Lung (tissue), 11 donors: ENCODE measurements at regions not wholly inside any gene's neighbourhood (a gene's known extent, or its start where the extent isn't known, plus 50 kb on each side); places are given as distances from the start of the nearest gene placed in this dataset.
A peak's percentile ranks its signal among the peaks of the same experiment; 100 is the strongest.

Experiments used
- ATAC-seq: fragments of 200-7000 bp; cut with Tn5 transposase; one replicate; pipeline ENCODE4 v1.9.1; 2020; ENCODE audit warnings: moderate number of reproducible peaks; ENCODE audit not compliant: insufficient read depth, low FRiP score
- DNase-seq, 3 donors: peaks; one replicate each; pipeline ENCODE4 v3.0.0-alpha.2; 2013 to 2017
- H3K27ac ChIP-seq, 2 donors: one replicate each; pipeline ENCODE4 v1.5.1; 2013; ENCODE audit warnings: mild to moderate bottlenecking in 2 of 2, moderate library complexity in 2 of 2, control low read depth in 1 of 2, inconsistent platforms in 1 of 2, low read depth in 1 of 2, low read length in 1 of 2
- H3K27me3 ChIP-seq, 3 donors: one replicate each; pipeline ENCODE4 v1.5.1; 2013; ENCODE audit warnings: low read length in 2 of 3; ENCODE audit not compliant: control insufficient read depth in 3 of 3, insufficient read depth in 3 of 3
- H3K36me3 ChIP-seq, 4 donors: one replicate each; pipeline ENCODE4 v1.5.1; 2013; ENCODE audit warnings: low read length in 4 of 4, mild to moderate bottlenecking in 1 of 4, moderate library complexity in 1 of 4; ENCODE audit not compliant: control insufficient read depth in 4 of 4, insufficient read depth in 4 of 4
- H3K4me1 ChIP-seq, 5 donors: one replicate each; pipeline ENCODE4 v1.5.1; 2013; ENCODE audit warnings: low read length in 5 of 5, mild to moderate bottlenecking in 2 of 5, moderate library complexity in 1 of 5; ENCODE audit not compliant: control insufficient read depth in 5 of 5, insufficient read depth in 5 of 5
- H3K4me3 ChIP-seq: one replicate; pipeline ENCODE4 v1.5.1; 2013; ENCODE audit warnings: mild to moderate bottlenecking, control low read depth, moderate library complexity
- H3K9ac ChIP-seq, 2 donors: one replicate each; pipeline ENCODE4 v1.5.1; 2013; ENCODE audit warnings: low read length in 2 of 2, control low read depth in 1 of 2; ENCODE audit not compliant: insufficient read depth in 1 of 2
- H3K9me3 ChIP-seq, 4 donors: one replicate each; pipeline ENCODE4 v1.5.1; 2013; ENCODE audit warnings: low read length in 3 of 4, mild to moderate bottlenecking in 1 of 4, moderate library complexity in 1 of 4; ENCODE audit not compliant: control insufficient read depth in 4 of 4, insufficient read depth in 3 of 4
- WGBS, 2 donors: extraction: QIAGEN DNeasy Blood & Tissue Kit; methylation state at CpG; one replicate each; pipeline ENCODE4 v1.1.7; 2013; 5-methylcytosine and 5-hydroxymethylcytosine counted together
- TF ChIP-seq, protein P1 (sequence below): IDR thresholded peaks from 2 replicates; pipeline ENCODE4 v1.5.1; 2012; ENCODE audit warnings: mild to moderate bottlenecking; ENCODE audit errors: control extremely low read depth, extremely low read depth
- donor health status: control.
- donor health status: control.
- donor health status: Bipolar disorder and iron deficiency.
- donor health status: healthy.
- donor health status: DM: yes; HTN: yes; CAD: no.

DNA sequence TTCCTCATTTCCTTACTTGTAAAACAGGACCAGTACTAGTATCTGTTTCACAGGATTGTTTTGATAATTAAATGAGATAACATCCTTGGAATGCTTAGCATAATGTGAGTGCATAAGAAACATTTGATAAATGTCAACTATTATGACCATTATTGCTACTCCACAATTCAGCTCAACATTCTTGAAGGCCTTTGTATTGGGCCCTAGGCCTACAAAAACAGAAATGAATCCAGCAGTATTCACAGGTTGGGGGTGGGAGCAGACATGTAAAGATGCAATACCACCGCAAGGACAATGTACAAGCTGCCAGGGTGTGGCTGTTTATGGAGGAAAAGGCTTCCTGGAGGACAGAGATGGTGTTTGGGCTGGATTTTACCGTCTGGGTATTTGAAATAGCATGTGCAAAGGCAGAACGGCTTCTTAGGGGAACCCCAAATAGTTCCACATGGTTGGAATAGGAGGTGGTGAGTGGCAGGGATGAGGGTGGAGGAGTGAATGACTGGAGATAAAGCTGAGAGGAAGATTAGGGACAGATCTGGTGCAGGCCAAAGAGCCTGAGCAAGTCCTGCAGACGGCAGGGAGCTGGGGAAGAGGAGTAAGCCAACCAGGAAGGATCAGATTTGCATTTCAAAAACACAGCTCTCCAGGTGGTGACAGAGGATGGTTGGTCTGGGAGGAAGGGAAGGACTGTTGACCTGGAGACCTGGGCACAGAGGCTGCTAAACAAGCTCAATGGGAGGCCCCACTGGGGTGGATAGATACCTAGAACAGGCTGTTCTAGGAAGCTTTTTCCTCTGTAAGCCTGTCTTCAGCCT is 57.0 kb upstream of the EPB41L1 start:
- Histone ChIP-seq H3K4me3 (no peak overlapping the region), H3K4me1 (peaks cover 0 to 17% (median 6%) of the 10 kb centered on the region in 5 donors), H3K27me3 (peaks cover 0 to 4% (median 2%) of the 10 kb centered on the region in 3 donors), H3K9me3 (peaks cover 0 to 3% (median 0%) of the 10 kb centered on the region in 4 donors), H3K9ac (no peak overlapping the region), H3K36me3 (no peaks in the 10 kb centered on the region), H3K27ac (peak overlapping the region in 1 of 2 donors; percentile 81)
- ATAC-seq = no peak
- DNase-seq = no peak
- TF ChIP-seq, protein P1, sequence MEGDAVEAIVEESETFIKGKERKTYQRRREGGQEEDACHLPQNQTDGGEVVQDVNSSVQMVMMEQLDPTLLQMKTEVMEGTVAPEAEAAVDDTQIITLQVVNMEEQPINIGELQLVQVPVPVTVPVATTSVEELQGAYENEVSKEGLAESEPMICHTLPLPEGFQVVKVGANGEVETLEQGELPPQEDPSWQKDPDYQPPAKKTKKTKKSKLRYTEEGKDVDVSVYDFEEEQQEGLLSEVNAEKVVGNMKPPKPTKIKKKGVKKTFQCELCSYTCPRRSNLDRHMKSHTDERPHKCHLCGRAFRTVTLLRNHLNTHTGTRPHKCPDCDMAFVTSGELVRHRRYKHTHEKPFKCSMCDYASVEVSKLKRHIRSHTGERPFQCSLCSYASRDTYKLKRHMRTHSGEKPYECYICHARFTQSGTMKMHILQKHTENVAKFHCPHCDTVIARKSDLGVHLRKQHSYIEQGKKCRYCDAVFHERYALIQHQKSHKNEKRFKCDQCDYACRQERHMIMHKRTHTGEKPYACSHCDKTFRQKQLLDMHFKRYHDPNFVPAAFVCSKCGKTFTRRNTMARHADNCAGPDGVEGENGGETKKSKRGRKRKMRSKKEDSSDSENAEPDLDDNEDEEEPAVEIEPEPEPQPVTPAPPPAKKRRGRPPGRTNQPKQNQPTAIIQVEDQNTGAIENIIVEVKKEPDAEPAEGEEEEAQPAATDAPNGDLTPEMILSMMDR = no peak
- 46 to 76% methylated on average over 4 of the region's 4 CpGs for WGBS, 2 donors

DNA sequence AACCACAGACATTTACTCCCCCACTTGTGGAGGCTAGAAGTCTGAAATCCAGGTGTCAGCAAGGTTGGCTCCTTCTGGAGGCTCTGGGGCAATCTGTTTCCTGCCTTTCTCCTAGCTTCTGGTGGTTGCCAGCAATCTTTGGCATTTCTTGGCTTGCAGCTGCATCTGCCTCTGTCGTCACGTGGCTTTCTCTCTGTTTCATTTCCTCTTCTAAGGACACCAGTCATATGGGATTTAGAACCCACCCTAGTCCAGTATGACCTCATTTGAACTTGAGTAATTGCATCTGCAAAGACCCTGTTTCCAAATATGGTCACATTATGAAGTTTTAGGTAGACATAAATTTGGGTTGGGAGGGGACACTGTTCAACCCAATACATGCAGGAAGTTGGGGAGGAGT is 56.2 kb upstream of the EPB41L1 start:
- WGBS, 2 donors = 4 to 6% methylated on average over 2 of the region's 2 CpGs
- Histone ChIP-seq H3K36me3 (no peaks in the 10 kb centered on the region), H3K27me3 (no peaks in the 10 kb centered on the region), H3K9me3 (no peaks in the 10 kb centered on the region), H3K9ac (no peak overlapping the region), H3K4me1 (peaks cover 0 to 16% (median 7%) of the 10 kb centered on the region in 5 donors), H3K27ac (peak overlapping the region in 1 of 2 donors; percentile 81), H3K4me3 (no peak overlapping the region)
- ATAC-seq = no peak
- DNase-seq = peak in 2 of 3 donors; percentile 39 to 60
- TF ChIP-seq, protein P1 = no peak

DNA sequence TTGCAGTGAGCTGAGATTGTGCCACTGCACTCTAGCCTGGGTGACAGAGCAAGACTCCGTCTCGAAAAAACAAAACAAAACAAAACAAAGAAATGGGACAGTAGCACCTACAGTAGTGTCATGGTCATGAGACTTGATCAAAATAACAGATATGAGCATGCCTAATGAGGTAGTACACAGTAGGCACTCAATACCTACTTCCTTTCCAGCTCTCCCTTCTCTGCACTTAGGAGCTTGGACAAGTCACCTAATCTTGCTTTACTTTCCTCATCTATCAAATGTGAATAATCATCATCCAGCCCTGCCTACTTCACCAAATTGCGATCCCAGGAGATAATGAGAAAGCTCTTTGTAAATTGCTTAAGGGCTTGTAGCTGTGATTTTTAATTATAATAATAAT is 55.4 kb upstream of the EPB41L1 start:
- Histone ChIP-seq H3K4me1 (peaks cover 0 to 15% (median 8%) of the 10 kb centered on the region in 5 donors), H3K27me3 (no peaks in the 10 kb centered on the region), H3K4me3 (no peak overlapping the region), H3K27ac (no peak overlapping the region), H3K9me3 (no peaks in the 10 kb centered on the region), H3K36me3 (no peaks in the 10 kb centered on the region), H3K9ac (no peak overlapping the region)
- DNase-seq (no peak), ATAC-seq (no peak)
- WGBS, 2 donors = 91 to 93% methylated on average over 3 of the region's 3 CpGs
- TF ChIP-seq, protein P1 = no peak
